Stimulated activated CD4-positive, alpha-beta T cell treated with anti-CD3 and anti-CD28 coated beads, Interleukin-1b, Interleukin-23, amount 100 ng/mL, for 24 hours (primary cell): ENCODE measurements at regions not wholly inside any gene's neighbourhood (a gene's known extent, or its start where the extent isn't known, plus 50 kb on each side); places are given as distances from the start of the nearest gene placed in this dataset.

Source experiments
- DNase-seq, 4 experiments: peaks; one replicate each; pipeline ENCODE4 v3.0.0-alpha.2; 2020; ENCODE audit warnings: low read depth in 4 of 4, low spot score in 1 of 4

GRCh38 chr15:67980773-67981685 is 73.1 kb upstream of the PIAS1 start:
- DNase-seq = no peak

GRCh38 chr15:67981848-67982247 is 72.3 kb upstream of the PIAS1 start:
- no peak for DNase-seq

GRCh38 chr15:67991706-67992105 is 62.4 kb upstream of the PIAS1 start:
- DNase-seq = no peak

- no peak for DNase-seq
Measured at GRCh38 chr15:67992411-67992810, 61.7 kb upstream of the PIAS1 start.

- no peak for DNase-seq
Measured at GRCh38 chr15:67992834-67993233, 61.3 kb upstream of the PIAS1 start.

GRCh38 chr15:67997996-67998395 is 56.1 kb upstream of the PIAS1 start:
- DNase-seq = no peak

- DNase-seq = no peak
Measured at GRCh38 chr15:67998599-67999133, 55.4 kb upstream of the PIAS1 start.

GRCh38 chr15:67999320-68000100 is 54.6 kb upstream of the PIAS1 start:
- DNase-seq = no peak

- DNase-seq = no peak
Measured at GRCh38 chr15:68000754-68001153, 53.4 kb upstream of the PIAS1 start.

- DNase-seq = no peak
Measured at GRCh38 chr15:68001811-68002210, 52.3 kb upstream of the PIAS1 start.

GRCh38 chr15:68003297-68003696 is 50.8 kb upstream of the PIAS1 start:
- no peak for DNase-seq
